Right lobe of liver (tissue), 6 donors: ENCODE measurements at regions not wholly inside any gene's neighbourhood (a gene's known extent, or its start where the extent isn't known, plus 50 kb on each side); places are given as distances from the start of the nearest gene placed in this dataset.

ENCODE experiments used
- ATAC-seq, 4 donors: fragments of 200-7000 bp; cut with Tn5 transposase; one replicate each; pipeline ENCODE4 v1.9.1; 2020; ENCODE audit warnings: mild to moderate bottlenecking in 4 of 4, moderate library complexity in 4 of 4
- DNase-seq, 3 donors: peaks; one replicate each; pipeline ENCODE4 v3.0.0-alpha.2; 2020
- H3K27ac ChIP-seq, 3 donors: fragments of 200-600 bp; one replicate each; pipeline ENCODE4 v1.8.0; 2022
- H3K27me3 ChIP-seq, 2 donors: fragments of 200-600 bp; one replicate each; pipeline ENCODE4 v1.8.0; 2022
- H3K36me3 ChIP-seq, 4 donors: fragments of 200-600 bp; sonication (generic) in 1 of 4; one replicate each; pipeline versions ENCODE4 v1.5.1 to v1.8.0; 2017 to 2022; ENCODE audit warnings: control low read depth in 1 of 4
- H3K4me1 ChIP-seq, 4 donors: fragments of 200-600 bp; sonication (generic) in 1 of 4; one replicate each; pipeline versions ENCODE4 v1.5.1 to v1.8.0; 2017 to 2022; ENCODE audit warnings: control low read depth in 1 of 4
- H3K4me3 ChIP-seq, 3 donors: fragments of 200-600 bp; one replicate each; pipeline ENCODE4 v1.8.0; 2022
- H3K9me3 ChIP-seq, 4 donors: fragments of 200-600 bp; sonication (generic) in 1 of 4; one replicate each; pipeline versions ENCODE4 v1.5.1 to v1.8.0; 2017 to 2022; ENCODE audit warnings: control low read depth in 1 of 4
- CTCF ChIP-seq, 4 donors: fragments of 200-600 bp in 3 of 4; fragments of 450-650 bp in 1 of 4; IDR thresholded peaks; one replicate each; pipeline versions ENCODE4 v1.5.1 to v1.8.0; 2016 to 2022; ENCODE audit warnings: antibody characterized with exemption in 4 of 4, mild to moderate bottlenecking in 2 of 4
- POLR2A ChIP-seq: fragments of 450-650 bp; IDR thresholded peaks from one replicate; pipeline ENCODE4 v1.6.1; 2017; ENCODE audit warnings: antibody characterized with exemption, mild to moderate bottlenecking
- WGBS: methylation state at CpG from one replicate; pipeline ENCODE4 v1.1.6; 2018; ENCODE audit warnings: low coverage, low lambda C conversion rate; ENCODE audit not compliant: insufficient coverage; ENCODE audit errors: missing lambda C conversion rate; 5-methylcytosine and 5-hydroxymethylcytosine counted together
- intact Hi-C, 2 donors: fragments of 100-400 bp; cut with DNase I; formaldehyde crosslinking; loops; one replicate each; pipeline versions ENCODE4 v1.11.2 to v1.14.1; 2022
- donor health status: DM: no; HTN: yes; CAD: no.
- donor health status: DM: no; HTN: no; CAD: no.
- donor health status: DM: no; HTN: no; CAD: no.
- donor health status: DM: no; HTN: yes; CAD: no.
- donor health status: DM: no; HTN: yes; CAD: no.

GRCh38 chr14:49951691-49952345 lies 58.9 kb downstream of the ARF6 start:
- Histone ChIP-seq H3K9me3 (no peaks in the 10 kb centered on the region), H3K36me3 (no peaks in the 10 kb centered on the region), H3K27me3 (no peaks in the 10 kb centered on the region), H3K4me1 (peaks cover 0 to 5% (median 2%) of the 10 kb centered on the region in 4 donors), H3K27ac (no peak overlapping the region), H3K4me3 (no peak overlapping the region)
- ATAC-seq (no peak), DNase-seq (no peak)
- 90% methylated on average over 2 of the region's 3 CpGs for WGBS
- intact Hi-C loops = no loop called here
- TF ChIP-seq POLR2A (no peak), CTCF (IDR thresholded peaks at IDR 0.05) (no peak)

- ATAC-seq (no peak), DNase-seq (no peak)
- Histone ChIP-seq H3K27ac (no peak overlapping the region), H3K9me3 (no peaks in the 10 kb centered on the region), H3K27me3 (no peaks in the 10 kb centered on the region), H3K4me3 (no peak overlapping the region), H3K36me3 (no peaks in the 10 kb centered on the region), H3K4me1 (peaks cover 0 to 5% (median 2%) of the 10 kb centered on the region in 4 donors)
- TF ChIP-seq POLR2A (no peak), CTCF (IDR thresholded peaks at IDR 0.05) (no peak)
- intact Hi-C loops = no loop called here
Observed at GRCh38 chr14:49953196-49953595, 60.3 kb downstream of the ARF6 start.

- intact Hi-C loops = no loop called here
- H3K27me3 ChIP-seq = no peaks in the 10 kb centered on the region
- no peak overlapping the region for H3K4me3 ChIP-seq
- no peak overlapping the region for H3K27ac ChIP-seq
- H3K4me1 ChIP-seq = peaks cover 0 to 5% (median 2%) of the 10 kb centered on the region in 4 donors
- TF ChIP-seq CTCF (IDR thresholded peaks at IDR 0.05) = no peak
- no peak for TF ChIP-seq POLR2A
- DNase-seq (no peak), ATAC-seq (no peak)
- no peaks in the 10 kb centered on the region for H3K36me3 ChIP-seq
- 92% methylated on average over 2 of the region's 2 CpGs for WGBS
- H3K9me3 ChIP-seq = no peaks in the 10 kb centered on the region
Observed at GRCh38 chr14:49954171-49954631, 61.3 kb downstream of the ARF6 start.

- no peaks in the 10 kb centered on the region for H3K27me3 ChIP-seq
- H3K36me3 ChIP-seq = no peaks in the 10 kb centered on the region
- peaks cover 0 to 5% (median 2%) of the 10 kb centered on the region in 4 donors for H3K4me1 ChIP-seq
- no peaks in the 10 kb centered on the region for H3K9me3 ChIP-seq
- no peak for TF ChIP-seq POLR2A
- no peak overlapping the region for H3K27ac ChIP-seq
- no peak for ATAC-seq
- no peak for DNase-seq
- intact Hi-C loops = no loop called here
- no peak overlapping the region for H3K4me3 ChIP-seq
Observed at GRCh38 chr14:49955024-49955423, 62.1 kb downstream of the ARF6 start.

- H3K4me3 ChIP-seq = no peak overlapping the region
- no peak overlapping the region for H3K27ac ChIP-seq
- H3K4me1 ChIP-seq = no peaks in the 10 kb centered on the region
- TF ChIP-seq POLR2A (no peak), CTCF (IDR thresholded peaks at IDR 0.05) (no peak)
- ATAC-seq = peak in 3 of 4 donors; percentile 45 to 63 (median 57)
- intact Hi-C loops = no loop called here
- no peaks in the 10 kb centered on the region for H3K27me3 ChIP-seq
- H3K36me3 ChIP-seq = no peaks in the 10 kb centered on the region
- DNase-seq = no peak
- H3K9me3 ChIP-seq = no peaks in the 10 kb centered on the region
- WGBS = 73% methylated on average over 7 of the region's 7 CpGs
Observed at GRCh38 chr14:49957089-49957852, 64.4 kb downstream of the ARF6 start.
